Right renal pelvis (tissue), 4 donors: ENCODE measurements at regions not wholly inside any gene's neighbourhood (a gene's known extent, or its start where the extent isn't known, plus 50 kb on each side); places are given as distances from the start of the nearest gene placed in this dataset.

ENCODE experiments used
- DNase-seq, 4 donors: peaks; one replicate each; pipeline ENCODE4 v3.0.0-alpha.2; 2013; ENCODE audit warnings: low read depth in 4 of 4, low spot score in 3 of 4, missing footprints in 1 of 4

DNA sequence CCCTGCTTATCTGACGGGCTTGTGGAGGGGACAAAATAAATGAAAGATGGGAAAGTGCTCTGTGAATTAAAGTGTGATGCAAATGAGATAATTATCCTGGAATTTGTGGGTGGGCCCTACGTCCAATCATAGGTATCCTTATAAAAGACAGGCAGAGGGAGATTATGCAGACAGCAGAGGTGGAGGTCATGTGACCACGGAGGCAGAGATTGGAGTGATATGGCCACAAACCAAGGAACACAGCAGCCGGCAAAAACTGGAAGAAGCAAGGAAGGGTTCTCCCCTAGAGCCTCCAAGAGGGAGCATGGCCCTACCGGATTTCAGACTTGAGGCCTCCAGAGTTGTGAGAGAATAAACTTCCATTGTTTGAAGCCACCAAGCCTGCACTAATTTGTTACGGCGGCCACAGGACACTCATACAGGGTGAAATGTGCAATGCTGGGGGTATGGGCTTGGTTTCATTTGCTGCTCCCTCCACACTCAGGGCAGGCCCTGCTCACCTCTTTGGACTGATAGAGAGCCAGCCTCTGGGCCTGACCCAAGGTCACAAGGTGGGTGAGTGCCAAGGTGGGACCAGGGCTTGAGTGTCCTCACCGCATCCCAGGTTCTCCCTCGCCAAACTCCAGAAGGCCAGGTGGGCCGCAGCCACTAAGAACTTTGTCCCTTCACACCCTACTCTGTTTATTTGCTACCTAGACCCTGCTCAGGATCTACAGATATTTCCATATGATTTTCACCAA, 149.6 kb upstream of the TNRC6C start:
- no peak for DNase-seq

DNA sequence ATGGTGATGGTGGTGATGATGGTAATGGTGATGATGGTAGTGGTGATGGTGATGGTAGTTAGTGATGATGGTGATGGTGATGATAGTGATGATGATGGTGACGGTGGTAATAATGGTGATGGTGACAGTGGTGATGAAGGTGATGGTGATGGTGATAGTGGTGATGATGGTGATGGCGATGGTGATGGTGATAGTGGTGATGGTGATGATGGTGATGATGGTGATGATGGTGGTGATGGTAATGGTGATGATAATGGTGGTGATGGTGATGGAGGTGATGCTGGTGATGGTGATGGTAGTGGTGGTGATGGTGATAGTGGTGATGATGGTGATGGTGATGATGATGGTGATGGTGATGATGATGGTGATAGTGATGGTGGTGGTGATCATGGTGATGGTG, 148.7 kb upstream of the TNRC6C start:
- DNase-seq = no peak

DNA sequence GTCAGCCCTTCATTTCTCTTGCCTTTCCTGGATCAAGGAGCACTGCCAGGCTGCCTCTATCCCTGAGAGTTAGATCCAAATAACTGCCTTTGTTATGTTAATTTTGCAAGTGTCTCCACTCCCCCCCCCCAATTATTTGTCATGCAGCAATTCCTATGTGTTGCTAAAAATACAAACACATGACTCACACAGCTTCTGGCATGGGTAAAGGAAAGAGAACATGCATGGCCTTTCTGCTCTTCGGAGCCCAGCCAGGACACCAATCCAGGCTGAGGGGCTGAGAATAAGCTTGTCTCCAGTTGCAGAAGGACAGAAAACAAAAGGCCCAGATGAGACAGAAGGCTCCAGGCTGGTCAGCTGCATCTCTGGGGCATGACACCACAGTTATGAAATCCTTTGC, 148.0 kb upstream of the TNRC6C start:
- no peak for DNase-seq

DNA sequence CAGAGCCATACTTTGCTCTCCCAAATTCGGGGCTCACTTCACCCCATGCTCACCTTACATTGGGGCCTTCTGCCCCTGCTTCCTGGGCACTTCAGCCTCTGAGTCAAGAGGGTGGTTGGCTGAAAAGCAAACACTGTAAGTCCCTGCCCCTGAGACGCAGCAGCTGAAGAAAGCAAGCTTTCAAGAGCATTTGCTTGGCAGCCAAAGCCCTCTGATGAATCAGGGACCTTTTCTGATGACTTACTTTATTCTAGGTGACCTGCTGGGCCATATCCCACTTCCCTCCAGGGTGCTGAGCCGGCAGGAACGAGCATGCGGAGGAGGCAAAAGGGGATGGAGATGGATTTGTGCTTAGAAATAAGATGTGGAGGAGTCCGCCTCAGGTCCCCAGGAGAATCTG, 147.0 kb upstream of the TNRC6C start:
- no peak for DNase-seq

DNA sequence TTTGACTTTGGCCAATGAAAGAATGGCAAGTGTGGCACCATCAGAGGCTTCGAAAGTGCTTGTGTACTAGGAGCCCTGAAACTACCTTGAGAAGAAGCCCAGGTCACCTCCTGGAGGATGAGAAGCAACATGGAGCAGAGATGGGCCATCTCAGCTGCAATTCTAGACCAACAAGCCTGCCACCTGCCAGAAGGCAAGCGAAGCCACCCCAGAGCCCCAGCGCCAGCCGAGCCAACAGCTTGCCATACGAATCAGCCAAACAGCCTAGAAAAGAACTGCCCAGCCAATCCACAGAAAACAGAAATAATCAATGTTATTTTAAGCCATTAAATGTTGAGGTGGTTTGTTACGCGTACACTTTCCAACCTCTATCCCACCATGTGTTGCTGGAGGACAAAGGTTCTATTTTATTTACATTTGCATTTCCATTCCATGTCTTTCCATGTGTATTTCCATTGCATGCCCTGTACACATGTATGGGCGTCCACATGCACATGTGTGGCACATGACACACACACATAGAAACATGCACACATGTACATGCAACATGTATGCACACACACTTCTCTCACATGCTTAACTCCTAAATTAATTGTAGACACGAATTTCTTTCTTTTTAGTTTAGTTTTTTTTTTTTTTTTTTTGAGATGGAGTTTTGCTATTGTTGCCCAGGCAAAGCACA, 144.3 kb upstream of the TNRC6C start:
- DNase-seq = no peak

DNA sequence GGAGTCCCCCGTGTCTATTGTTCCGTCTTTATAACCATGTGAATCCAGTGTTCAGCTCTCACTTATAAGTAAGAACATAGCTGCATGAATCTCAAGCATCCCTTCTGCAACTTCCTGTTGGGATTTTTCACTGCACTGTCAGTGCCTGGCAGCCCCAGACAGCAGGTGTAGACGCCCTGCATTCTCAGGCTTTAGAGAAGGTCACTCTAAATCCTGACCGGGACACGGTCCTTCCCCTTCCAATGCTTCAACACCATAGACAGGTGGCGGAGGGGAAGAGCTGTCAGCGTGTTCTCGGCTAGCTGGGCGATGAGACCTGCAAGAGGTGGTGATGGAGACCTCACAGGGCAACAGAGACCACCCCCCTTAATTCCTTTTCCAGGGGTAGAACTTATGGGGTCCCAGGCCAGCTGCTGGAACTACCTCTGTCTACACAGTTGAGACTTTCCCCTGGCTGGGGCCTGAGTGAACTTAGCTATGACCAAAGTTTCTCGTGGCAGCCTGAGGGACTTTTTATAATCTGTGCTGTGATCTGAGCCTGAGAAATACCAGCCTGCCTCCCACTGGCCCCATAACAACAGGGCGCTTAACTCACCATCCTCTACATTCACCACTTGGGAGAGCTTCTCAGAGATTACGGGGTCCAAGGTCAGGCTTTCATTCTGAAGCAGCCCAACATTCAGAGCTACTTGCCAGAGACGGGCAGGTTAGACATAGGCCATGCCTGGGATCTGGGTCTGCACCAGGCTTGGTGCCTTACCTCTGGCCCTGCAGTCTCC, 143.2 kb upstream of the TNRC6C start:
- DNase-seq = no peak

DNA sequence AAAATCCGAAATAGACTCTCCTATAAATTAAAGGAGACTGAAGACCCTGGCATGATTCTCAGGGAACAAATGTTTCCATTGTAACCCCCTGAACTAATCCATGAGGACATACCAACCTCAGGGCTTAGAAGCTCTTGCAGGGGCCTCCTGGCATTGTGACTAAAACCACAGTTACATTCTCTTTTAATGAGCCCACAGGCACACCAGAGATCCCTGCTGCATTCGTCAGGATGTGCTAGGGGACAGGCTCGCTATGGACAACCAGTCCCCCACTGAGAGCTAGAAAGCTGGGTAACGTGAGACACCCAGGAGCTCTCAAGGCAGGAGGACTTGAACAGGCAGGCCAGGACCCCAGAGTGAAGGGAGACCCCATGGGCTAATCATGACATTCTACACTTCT, 140.6 kb upstream of the TNRC6C start:
- DNase-seq = no peak

DNA sequence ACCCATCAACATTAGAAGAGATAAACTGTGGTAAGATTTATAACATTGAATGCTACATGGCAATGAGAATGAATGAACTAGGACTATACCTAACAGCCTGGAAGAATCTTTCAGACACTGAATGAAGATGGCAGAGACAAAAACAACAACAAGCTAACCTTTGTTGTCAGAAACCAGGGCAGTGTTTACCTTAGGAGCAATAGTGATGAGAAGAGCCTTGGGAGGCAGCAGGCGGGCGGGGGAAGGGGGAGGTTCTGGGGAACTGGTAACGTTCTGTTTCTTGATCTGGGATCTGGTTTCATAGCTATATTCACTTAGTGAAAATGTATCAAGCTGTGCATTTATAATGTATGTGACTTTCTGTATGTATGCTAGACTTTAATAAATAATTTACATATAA, 139.0 kb upstream of the TNRC6C start:
- no peak for DNase-seq

DNA sequence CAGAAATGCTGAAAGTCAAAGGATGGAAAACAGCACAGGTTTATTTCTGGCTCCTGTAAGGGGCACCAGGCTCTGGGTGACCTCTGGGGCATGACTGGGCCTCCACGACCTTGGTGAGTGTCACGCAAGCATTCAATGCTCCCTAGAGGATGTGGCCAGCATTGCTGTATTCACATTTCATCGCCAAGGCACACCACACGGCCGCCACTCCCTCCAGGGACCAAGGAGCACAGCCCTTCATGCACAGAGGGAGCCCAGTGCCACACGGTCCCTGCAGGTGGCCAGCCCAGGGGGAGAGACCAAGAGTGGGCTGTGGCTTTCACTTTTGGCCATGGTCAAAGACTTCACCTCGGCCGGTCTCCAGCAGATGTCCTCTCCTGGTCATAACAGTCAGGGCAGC, 137.4 kb upstream of the TNRC6C start:
- DNase-seq = no peak

DNA sequence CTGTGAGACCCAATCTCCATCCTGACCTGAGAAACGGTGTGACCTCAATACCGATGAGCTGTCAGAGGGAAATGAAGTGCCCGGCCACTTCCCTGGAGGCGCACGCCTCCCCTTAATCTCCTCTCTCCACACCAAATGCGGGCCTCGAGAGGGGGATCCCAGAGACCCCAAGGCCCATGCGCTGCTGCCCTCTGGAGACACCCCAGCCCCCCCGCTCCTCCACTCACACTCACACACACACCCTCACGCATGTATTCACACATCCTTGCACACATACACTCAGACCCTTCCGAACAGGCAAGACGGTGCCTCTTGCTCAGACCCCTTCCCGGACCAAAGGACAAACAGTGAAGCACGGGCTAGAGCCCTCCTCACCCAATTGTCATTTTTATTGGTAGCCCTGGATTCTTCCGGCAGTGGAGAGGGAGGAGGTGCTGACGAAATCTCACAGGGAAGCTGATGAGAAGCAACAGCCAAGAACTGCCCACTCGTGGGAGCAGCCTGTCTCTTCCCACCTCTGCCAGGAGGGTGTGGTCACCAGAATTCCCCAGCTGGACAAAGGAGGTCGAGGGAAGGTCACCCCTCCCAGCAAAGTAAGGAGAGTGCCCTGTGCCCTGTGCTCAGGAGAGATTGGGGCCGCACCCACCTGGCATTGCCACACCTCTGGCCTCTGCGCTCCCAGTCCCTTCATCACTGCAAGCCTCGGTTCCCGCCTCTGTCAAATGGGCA, 136.0 kb upstream of the TNRC6C start:
- no peak for DNase-seq

DNA sequence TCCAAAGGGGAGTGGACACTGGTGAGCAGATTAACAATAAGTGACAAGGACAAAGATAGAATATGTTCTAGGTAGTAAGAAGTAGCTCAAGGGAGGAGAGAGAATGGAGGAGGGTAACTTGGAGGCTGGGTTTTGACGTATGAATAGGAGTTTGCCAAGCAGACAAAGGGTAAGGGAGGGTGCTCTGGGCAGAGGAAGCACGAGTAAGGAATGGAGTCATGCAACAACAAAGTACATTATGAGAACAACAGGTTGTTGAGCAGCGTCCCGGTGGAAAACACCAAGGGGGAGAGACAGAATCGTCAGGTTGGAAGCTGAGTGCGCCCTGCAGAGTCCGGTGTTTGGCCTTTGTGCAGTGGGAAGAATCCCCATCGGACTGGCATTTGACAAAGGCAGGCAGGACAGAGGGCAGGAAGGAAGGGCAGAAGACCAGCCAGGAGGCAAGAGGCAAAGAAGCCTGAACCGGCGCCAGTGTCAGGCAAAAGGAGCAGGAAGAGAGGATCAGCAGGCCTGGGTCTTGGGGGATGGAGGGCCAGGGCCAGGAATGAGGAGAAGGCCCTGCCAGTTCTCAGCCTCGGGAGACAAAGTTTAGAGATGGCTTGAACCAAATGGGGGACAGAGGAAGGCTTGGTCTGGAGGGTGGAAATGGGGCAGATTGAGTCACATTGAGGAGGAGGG, 134.3 kb upstream of the TNRC6C start:
- DNase-seq = no peak

DNA sequence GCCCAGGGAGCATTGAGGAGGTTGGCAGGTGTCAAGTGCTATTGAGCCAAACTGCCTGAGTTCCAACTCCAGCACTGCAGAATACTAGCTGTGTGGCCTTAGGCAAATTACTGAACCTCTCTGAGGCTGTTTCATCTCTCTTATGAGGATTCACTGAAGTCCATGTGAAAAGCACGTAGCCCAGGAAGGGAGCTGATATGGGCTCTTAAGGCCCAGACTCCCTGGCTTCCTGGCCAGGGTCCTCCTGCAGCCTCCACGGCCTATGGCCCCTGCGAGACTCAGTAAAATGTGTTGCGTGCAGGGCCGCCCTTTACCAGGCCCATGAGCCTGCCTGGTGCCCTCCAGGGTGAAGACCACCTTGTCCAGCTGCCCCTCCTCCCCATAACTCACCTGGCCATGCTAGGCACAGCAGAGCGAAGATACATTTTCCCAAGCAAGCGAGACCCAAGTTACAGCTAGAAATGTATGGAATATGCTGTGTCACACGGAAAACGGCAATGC, 133.7 kb upstream of the TNRC6C start:
- DNase-seq = no peak

DNA sequence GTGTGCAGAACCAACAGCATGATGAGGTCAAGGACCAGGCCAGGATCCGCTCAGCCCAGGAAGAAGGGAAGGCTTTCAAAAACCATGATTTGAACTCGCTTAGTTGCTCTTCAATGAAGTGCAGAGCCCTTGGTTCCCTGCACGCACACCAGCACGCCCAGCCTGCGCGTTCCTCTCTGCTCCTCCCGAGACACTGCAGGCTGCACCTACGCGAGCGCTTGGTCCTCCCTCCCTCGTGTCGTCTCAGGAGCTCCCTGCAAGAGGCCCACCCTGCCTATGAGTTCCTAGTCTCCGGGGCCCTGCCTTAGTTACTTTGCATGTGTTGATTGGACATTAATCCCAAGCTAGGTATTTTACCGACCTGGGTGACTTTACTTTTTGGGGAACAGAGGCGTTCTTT, 132.9 kb upstream of the TNRC6C start:
- no peak for DNase-seq

DNA sequence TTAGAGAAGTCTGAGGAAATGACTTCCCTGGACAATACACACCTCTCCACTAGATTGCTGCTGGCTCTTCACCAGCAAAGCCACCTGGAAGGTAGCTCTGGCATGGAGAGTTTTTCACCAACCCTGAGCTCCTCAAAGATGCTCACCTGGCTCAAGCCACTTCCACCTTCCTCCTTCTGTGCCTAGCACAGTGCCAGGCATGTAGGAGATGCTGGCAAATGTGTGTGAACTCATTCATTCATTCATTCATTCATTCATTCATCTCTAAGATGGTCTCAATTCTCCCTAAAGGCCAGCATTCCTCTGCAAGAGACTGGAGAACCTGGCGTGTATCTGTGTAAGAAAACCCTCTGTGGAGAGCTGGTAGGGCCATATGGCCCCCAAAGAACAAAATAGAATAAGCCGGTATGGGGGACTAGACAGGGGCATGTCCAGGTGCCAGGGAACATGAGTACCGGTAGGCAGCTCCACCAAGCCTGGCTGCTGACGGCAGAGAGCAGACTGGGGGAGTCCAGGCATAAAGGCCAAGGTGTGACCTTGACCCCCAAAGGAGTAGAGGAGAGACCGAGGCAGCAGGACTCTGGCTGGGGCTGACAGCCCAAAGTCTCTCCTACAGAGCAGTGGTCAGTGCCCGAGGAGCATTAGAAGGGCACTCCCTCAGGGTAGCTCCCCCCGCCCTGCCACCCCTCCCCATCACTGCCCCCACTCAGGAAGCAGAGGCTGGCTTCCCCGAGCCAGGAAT, 132.2 kb upstream of the TNRC6C start:
- DNase-seq = no peak

DNA sequence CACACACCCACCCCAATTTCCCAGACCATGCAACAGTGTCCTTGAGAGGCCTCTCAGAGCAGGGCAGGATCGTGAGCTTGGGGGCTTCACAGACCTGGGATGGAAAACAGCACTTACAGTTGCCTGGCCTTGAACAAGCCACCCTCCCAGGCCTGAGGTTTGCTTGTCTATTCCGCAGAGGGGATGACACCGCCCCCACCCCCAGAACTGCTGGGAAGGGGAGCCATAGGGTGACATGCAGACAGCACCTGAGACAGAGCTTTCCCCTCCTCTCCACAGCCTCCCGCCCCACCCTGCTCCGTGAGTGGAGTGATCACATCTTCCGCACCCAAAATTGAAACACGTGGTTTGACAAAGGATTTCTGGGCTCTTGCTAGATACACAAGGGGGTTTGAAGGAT, 131.5 kb upstream of the TNRC6C start:
- no peak for DNase-seq

DNA sequence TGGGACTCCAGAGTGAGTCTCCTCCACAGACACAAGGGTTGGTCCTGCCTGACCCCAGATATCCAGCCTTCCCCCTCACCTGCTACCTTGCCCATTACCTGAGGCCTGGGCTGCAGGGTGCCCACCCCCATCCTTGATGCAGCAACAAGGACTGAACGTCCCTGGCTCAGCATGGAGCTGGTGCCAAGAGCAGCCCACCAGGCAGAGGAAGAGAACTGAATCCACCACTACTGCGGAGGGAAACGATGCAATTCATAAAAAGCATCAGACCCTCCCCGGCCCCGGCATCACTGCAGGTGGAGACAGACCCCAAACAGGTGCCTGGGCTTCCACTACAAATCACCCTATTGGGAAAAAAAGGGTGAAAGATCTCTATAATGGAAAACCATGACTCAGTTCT, 131.0 kb upstream of the TNRC6C start:
- no peak for DNase-seq

DNA sequence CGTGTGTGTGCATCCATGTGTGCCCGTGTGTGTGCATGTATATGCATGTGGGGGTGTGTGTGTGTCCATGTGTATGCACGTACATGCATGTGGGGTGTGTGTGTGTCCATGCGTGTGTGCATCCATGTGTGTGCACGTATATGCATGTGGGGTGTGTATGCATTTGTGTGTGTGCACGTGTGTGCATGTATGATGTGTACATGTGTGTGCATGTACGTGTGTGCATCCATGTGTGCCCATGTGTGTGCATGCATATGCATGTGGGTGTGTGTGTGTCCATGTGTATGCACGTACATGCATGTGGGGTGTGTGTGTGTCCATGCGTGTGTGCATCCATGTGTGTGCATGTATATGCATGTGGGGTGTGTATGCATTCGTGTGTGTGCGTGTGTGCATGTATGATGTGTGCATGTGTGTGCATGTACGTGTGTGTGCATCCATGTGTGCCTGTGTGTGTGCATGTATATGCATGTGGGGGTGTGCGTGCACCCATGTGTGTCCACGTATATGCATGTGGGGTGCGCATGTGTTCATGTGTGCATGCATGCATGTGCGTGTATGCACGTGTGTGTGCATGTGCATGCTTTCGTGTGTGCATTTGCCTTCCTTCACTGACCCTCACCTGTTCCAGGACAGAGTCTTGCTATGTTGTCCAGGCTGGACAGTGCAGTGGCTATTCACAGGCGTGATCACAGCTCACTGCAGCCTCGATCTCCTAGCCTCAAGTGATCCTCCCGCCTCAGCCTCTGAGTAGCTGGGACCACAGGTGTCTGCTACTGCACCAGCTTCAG, 129.6 kb upstream of the TNRC6C start:
- no peak for DNase-seq

DNA sequence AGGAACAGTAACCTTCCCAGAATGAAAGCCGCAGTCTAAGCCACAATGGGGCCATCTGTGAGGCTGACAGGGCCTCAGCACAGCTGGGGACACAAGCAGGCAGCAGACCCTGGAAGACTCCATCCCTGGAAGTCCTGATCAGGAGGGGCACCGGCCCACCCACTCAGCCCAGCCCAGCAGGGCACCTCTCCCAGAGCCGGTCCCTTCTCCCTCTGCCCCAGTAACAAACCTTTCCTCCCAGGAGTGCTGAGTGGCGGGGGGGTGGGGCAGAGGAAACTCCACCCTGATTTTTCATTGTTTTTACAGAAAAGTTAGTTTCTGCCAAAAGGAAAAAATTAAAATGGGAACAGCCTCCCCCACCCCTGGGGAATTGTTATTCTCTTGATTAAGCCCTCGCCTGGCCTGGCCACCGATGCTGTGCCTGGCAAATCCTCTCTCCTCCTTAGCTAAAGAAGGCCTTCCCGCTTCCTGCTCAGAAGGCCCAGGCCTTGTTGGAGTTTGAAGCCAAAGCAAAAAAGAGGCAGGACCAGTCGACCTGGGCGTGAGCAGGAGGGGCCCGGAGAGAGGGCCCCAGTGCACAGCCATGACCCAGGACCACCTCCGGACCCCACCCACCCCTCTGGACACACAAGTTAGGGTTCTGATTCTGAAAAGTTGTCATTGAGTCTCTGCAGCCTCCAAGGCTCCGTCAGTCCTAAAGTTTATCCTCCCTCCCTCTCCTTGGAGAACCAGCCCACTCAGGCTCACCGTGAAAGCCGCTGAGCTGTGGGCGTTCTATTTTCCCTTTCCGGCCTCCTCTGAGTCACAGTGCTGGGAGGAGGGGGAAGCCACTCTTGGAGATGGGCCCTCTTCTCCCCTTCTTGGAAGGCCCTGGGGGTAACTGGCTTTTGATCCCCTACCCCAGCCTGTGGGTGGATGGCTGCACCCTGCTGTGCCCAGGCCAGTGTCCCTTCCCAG, 128.4 kb upstream of the TNRC6C start:
- DNase-seq = no peak
